ENCODE measurements at regions not wholly inside any gene's neighbourhood (a gene's known extent, or its start where the extent isn't known, plus 50 kb on each side); places are given as distances from the start of the nearest gene placed in this dataset.

GRCh38 chr7:113404245-113404644 is 285.9 kb upstream of the SMIM30 start:
- peak; percentile 64 for TF ChIP-seq CTCF (IDR thresholded peaks at IDR 0.05)
- no peak for TF ChIP-seq EZH2phosphoT487 (IDR thresholded peaks at IDR 0.05)
